HG03460 (cell line): ENCODE measurements at regions not wholly inside any gene's neighbourhood (a gene's known extent, or its start where the extent isn't known, plus 50 kb on each side); places are given as distances from the start of the nearest gene placed in this dataset.

ENCODE experiments used
- ATAC-seq: cut with Tn5 transposase; IDR thresholded peaks from one replicate; pipeline ENCODE4 v1.9.1; 2021; ENCODE audit not compliant: unreplicated experiment

DNA sequence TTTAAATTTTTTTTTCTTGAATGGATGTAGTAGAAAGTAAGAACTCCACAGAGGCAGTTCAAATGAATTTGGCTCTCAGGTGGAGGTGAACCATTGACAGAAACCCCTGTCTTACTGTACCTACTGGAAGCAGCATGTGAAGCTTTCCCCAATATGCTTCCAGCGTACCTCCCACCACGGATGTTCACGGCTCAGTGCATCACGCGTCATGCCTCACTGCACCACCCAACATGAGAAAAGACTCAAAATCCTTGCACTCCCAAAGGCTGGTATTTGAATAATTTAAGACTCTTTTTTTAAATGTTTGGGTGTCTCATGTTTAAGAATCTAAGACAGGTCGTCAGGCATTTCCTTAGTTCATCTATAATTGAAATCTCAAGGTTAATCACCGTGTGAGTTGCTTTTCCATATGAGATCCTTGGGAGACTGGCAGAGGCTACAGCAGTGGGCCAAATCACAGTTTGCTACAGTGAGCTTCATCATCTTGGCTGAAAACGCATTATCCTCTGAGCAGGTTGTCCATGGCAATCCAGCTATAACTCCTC, 846.4 kb downstream of the DCDC2C start:
- ATAC-seq = no peak

DNA sequence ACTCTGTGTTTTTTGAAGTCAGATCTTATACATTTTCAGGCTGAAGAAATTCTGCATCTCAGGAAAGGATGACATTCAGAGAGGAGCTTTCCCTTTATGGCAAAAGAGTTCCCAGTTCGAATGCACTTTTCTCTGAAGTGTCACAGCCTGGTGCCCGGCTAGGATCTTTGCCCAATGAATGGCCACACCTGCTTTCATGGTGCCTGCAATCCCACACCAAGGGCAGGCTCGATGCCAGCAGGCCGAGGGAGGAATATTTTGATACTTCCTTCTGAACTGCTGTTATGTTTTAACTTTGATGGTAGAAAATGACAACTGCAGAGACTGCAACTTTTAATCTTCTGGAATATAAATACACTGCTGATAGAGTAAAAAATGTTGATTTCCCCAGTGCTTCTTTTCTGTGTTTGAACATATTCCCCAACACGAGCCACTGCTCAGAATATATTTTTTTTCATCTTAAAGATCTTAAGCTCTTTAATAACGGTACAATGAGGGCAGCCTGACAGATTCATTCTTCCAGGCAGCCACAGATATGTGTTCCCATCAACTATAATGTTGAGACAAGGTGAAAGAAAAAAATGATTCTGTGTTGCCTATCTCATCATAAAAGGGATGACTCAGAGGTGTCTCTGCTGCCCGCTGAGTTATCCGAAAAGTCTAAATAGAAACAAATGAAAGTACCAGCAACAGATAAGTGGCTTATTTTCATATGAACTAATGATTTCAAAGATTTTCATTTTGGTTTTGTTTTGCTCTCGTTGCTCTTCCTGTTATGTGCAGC, 848.5 kb downstream of the DCDC2C start:
- ATAC-seq = no peak

DNA sequence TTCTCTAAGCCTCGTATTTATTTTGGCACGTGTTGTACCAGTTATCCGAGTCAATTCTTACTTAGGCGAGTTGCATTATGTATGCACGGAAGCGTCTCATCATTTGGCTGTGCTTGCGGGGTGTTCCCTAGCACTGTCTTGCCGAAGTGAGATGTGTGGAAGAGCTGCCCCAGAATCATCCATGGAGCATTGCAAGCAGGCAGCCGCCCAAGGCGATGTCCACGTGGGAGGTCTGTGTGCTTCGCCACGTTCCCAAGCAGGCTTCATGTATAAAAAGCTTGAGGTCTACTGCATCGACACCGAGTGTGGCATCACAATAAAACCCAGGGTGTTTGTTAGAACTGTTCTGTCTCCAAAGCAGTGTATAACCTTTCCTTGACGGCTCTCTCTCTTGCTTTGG, 849.9 kb downstream of the DCDC2C start:
- ATAC-seq = no peak

DNA sequence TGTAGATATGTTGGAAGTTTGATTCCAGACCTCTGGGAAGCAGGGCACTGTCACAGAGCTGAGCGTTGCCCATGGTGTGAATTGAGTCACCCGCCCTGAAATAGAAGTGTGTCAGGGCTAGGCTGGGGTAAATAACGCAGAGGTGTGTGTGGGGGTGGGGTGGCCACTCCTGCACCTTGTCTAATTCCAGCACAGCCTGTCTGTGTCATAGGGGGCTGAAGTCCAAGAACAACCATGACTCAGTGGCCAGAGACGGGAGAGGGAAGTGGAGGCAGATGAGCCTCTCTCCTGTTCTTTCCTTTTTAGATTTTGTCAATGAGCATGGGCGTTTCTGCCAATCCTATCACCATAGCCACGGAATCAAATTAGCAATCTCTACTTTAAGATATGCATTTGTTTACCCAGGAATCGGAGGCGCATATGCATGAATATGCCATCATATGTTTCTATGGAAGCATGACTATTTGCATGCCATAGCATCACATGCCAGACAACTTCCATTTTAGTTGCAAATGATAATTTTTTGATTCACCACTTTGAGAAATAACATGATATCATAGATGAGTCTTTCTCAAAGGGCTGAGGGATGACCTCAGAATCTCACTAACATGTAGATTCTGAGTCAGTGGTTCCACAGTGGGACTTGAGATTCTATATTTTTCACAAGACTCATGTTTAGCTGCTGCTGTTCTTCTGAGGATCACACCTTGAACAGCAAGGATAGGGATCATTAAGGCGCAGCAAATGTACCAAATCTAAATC, 852.9 kb downstream of the DCDC2C start:
- no peak for ATAC-seq

DNA sequence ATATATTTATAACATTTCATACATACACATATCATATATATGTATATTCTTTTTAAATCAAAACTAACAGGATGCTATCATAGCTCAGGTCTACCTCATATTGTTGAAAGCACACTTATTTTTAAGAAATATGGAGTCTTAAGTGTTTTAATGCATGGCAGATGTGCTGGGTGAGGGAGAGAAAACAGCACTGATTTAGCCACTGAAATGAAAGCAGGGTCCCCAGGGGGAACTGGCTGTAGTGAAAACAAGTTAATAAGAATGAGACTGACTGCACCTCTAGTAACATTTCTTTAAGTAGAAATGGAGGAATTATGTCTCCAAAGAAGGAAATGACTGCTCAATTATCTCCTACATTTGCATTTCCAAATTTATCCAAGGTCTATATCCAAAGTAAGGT, 857.8 kb downstream of the DCDC2C start:
- ATAC-seq = no peak

DNA sequence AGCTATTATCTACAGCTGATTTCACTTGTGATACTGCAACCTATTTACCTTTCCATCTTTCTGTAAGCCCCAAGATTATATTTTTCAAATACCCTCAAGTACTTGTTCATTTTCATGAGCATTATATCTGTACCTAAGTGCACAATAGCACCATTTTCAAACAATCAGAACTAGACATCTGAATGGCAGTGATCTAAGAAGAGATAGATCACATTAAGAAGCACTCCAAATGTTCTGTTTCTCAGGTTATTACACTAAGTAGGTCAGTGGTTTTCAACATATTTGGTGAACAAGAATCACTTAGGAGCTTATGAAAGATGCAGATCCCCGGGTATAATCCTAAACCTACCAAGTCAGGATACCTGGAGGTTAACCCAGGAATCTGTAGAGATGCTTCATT, 872.7 kb downstream of the DCDC2C start:
- no peak for ATAC-seq

DNA sequence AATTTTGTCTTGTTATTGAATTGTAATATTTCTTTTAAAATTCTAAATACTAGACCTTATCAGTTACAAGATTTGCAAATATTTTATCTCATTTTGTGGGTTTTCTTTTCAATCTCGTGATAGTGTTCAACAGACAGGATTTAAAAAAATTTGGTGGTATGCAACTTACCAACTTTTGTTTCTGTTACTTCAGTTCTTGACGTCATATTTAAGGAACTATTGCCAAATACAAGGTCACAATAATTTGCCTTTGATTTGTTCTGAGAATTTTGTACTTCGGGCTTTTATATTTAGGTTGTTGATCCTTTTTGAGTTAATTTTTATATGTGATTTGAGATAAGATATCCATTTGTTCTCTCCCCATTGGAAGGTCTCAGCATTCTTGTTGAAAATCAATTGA, 876.6 kb downstream of the DCDC2C start:
- ATAC-seq = no peak

DNA sequence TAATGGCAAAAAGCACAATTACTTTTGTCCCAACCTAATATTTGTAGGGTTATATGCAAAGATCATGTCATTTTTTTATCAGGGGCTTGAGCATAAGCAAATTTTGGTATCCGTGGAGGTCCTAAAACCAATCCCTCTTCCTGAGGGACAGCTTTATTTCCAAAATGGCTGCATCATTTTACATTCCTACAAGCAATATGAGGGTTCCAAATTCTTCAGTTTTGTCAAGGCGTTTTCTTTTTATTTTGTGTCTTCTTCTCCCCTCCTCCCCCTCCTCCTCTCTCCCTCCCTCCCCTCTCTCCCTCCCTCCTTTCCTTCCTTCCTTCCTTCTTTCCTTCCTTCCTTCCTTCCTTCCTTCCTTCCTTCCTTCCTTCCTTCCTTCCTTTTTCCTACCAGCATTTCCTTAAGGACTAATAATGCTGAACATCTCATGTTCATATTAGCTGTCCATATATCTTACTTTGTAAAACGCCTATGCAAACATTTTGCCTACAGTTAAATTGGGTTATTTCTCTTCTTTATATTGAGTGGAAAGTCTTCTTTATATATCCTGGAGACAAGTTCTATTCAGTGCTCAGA, 881.8 kb downstream of the DCDC2C start:
- no peak for ATAC-seq

DNA sequence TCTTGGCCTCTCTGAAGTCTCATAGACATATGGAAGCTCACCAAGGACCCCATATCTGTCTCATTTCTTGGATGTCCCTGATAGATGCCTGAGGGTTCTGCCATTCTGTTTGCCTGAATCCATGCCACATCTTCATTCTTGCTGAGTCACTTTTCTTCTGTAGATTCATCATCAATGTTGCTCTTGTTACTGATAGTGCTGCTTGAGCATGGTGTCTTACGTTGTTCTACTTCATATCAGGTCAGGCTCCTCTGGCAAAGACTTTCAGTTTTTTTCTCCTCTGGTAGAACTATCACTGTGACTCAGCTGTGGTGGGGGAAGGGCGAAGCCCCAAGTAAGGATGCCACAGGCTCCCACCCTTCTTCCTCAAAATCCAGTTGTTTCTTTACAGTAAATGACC, 885.2 kb downstream of the DCDC2C start:
- no peak for ATAC-seq

DNA sequence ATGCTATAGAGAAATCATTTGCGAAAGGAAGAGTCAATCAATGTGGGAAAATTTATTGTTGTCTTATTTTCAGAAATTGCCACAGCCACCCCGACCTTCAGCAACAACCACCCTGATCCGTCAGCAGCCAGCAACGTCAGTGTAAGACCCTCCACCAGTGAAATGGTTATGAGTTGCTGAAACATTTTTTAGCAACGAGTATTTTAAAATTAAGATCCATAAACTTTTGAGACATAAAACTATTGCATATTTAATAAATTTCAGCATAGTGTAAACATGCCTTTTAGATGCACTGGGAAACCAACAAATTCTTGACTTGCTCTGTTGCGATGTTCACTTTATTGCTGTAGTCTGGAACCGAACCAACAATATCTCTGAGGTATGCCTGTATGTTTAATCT, 887.9 kb downstream of the DCDC2C start:
- no peak for ATAC-seq

DNA sequence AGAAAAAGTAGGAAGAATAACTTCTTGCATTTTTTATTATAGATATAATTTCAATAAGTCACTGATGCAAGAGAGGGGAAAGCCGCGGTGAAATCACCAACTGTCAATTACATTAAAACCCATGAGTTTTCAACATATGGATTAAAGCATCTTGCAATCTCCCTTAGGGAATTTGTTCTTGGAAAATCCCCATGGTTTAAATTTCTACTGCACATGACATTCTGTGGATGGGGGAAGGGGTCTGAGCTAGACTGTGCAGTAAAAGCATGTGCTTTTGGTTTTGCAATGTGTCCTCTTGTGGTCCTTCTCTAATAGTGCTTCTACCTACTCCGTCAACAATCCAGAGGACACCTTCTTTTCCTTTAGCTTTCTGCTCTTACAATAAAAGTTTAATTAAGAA, 894.0 kb downstream of the DCDC2C start:
- ATAC-seq = no peak

DNA sequence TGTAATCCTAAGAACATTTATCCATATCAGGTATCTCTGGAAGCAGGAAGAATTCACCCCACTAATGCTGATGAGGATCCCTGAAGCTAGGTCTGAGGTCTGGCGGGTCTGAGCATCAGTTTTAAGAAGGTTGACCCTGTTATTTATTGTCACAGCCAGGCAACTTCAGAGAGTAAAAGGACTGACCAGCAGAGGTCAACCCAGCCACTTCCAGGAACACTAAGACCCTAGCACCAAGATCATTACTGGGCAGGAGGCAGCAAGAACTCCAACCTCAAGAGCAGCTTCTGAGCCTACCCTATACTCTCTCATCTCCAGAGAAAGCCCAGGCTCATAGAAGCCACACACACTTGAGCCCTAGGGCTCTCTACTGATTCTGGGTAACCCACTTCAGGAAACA, 901.4 kb downstream of the DCDC2C start:
- no peak for ATAC-seq

DNA sequence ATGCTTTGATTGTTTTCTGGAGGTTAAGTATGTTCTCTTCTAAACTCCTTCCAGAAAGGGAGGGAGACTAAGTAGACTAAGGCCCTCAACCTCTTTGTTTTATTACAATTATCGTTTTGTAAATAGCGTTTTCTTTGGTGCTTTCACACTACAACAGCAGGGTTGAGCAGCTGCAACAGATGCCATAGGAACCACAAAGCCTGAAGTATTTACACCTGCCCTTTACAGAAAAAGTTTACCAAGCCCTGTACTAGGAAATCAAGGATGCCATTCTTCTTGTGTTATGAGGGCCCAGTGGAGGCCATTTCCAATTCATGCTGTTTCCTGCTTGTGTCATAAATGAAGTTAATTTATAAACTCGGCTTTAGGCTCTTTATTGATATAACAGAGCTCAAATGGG, 914.8 kb downstream of the DCDC2C start:
- no peak for ATAC-seq

DNA sequence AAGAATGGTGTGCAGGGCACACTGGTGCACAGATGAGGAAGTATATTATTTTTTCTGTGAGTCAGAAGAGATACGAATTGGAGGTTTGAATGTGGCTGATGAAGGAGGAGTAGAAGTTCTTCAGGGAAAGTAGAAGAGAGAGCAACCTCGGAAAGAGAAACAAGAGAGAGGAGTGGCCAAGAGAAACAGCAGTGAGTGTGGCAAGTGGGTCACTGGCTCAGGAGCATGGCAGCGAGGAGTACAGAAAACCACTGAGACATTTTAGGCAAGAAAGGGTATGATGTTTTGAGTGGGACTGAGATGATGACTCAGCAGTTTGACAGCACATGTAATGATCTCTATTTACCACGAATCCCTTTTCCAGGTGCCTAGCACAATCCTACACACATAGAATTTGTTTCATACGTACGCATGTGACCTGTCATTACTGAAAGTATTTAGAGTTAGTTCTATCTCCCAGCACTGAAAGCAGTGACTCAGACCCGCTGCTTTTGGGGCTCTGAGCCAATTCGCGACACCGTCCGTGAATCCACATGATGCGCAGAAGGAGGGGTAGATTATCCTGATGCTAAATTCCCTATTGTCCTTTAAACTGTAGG, 915.4 kb downstream of the DCDC2C start:
- no peak for ATAC-seq

DNA sequence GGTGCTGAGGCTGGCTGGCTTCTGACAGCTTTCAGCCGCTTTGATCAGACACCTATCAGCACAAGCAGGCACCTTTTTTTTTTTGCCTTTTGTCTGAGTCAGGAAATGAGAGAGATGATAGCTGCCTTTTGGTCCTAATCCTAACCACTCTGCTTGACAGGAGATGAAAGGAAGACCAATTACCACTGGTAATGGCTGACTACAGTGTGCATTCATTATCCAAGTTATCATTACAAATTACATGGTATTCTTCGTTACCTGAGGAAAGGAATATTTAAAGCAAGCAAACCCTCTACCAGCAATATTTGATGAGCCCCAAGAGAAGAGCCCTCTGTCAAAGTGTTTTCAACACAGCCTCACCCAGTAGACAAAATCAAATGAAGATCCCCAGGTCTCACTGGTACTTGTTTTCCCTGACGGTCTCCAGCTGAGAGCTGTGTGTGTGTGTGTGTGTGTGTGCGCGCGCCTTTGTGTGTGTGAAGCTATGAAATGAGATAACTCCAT, 925.7 kb downstream of the DCDC2C start:
- ATAC-seq = no peak

DNA sequence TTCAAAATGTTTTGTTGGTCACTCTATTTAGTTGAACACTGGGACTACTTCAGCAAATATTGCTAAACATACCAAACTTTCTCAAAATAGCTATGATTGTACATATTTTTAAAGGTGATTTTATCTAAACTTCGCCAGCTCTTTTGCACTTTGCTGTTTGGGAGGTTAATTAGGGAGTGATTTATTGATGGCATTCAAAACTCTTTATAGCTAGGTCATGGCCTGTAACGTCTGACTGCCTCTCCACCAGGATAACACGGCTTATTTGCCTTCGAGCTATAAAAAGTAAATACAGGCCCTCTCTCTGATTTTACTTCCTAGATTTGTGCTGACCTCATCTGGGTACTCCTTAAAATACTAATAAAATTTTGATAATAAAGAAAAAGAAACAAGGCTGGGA, 931.9 kb downstream of the DCDC2C start:
- ATAC-seq = no peak

DNA sequence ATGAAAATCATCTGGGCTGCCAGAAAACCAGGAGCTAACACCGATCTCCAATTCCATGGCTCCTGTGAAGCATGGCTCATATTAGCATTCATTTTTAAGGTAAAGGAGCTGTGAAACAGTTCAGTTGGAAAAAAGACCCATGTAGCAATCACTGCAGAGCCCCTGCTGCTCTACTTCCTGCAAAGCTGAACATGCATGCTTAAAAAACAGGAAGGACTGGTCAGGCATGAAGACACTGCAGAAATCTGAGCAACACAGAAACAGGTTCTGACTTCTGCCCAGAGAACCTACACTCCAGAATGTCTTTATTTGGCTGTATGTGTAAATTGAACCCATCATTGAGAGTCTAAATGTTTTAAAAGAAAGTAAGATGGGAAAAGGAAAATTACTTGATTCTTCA, 950.6 kb downstream of the DCDC2C start:
- no peak for ATAC-seq

DNA sequence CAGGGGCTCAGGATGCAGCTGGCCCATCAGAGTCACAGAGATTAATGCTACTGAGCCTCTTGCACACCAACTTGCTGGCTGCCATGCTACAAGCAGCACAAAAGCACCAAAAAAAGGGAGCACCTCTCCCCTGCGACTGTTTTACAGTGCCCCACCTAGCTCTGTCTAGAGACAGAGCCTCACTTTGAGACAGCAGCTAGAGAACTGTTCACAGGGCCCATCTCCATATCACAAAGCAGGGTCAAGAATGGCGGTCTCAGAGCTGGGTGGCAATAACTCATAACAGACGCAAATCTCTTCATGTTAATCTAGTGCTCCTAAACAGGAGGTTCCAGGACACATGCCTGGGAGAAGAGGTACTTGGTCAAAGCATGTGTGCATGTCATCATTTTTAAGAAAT, 953.0 kb downstream of the DCDC2C start:
- ATAC-seq = no peak

DNA sequence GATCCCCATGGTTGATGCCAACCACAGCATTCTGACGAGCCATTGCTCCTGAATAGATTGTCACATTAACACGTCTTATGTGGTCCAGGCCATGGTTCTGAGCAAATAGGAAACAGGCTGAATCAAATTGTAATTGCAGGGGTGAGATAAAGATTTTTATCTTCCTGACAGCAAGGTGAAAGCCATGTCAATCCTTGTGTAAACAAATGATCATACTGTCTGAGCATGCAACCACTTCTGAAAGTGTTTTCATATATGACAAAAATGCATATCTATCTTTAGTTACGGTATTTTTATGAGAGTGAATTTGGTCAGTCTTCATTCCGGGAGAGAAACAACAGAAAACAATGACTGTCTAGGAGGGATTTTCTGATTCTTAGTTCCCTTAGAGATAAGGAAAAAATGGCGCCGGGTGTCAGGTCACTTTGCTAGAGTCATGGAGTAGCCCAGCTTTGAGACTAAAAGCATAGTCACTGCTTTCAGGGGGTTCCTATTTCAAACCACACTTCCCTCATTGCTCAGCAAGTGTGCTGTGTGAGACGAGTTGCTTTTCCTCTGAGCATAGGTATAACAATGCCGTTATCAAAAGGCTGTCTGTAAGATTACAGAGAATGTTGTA, 958.9 kb downstream of the DCDC2C start:
- no peak for ATAC-seq

DNA sequence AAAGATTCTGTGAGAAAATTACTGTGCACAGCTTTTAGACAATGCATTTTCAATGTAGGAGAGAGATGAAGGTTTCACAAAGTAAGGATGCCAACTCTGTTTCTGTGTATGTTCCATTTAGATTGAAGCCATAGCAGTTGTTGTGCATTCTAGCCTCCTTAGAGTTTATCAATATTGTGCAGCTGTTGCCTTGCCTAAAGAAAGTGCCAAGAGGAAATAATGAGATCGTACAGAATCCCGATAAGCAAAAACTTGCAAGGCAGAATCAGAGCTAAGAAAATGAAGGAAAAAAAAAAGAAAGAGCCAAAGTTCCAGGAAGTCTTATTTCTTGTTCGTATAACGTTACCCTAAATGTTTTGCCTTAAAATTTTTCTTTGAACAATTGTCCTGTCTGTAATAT, 965.0 kb downstream of the DCDC2C start:
- no peak for ATAC-seq

DNA sequence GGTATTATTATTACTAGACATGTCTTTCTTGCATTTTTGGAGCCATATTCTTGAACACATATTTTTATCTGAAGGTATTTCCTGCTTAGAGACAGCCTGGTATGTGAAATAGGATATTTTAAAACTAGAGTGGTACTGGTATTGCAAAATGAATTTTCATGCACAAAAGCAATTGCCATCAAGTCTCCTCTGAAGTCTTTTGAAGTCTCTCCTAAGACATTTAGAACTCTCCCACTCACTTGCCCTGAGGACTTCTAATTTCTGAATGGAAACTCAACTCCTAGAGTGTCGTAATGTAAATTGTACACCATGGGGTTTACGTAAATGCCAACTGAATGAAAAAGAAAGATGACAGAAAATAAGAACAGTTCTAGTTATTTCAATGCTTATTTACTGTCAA, 967.0 kb downstream of the DCDC2C start:
- no peak for ATAC-seq
